ENCODE measurements at regions not wholly inside any gene's neighbourhood (a gene's known extent, or its start where the extent isn't known, plus 50 kb on each side); places are given as distances from the start of the nearest gene placed in this dataset.

- ChIA-PET POLR2A (no interaction called here), CTCF (ENCODE audit: low intra/inter-chr PET ratio) (no interaction called here)
- Histone ChIP-seq H2AFZ (ENCODE audit: low read depth, low read length) (no peak overlapping the region), H3K4me3 (no peak overlapping the region), H4K20me1 (replicated peaks; ENCODE audit: control insufficient read depth, insufficient read depth, low read length) (0 out of 2 replicates have a peak, but pooled peaks cover 7% of the 10 kb centered on the region), H3K4me2 (ENCODE audit: insufficient read depth, low read length) (no peak overlapping the region), H3K36me3 (ENCODE audit: control insufficient read depth, insufficient read depth, low read length) (no peaks in the 10 kb centered on the region), H3K27ac (ENCODE audit: extremely low read depth, low read depth, low read length) (no peak overlapping the region), H3K27me3 (ENCODE audit: control insufficient read depth in 2 of 2, insufficient read depth in 2 of 2, low read length in 2 of 2) (peaks cover 16 to 39% of the 10 kb centered on the region in 2 experiments; a peak in 4 of 5 replicates), H3K9me1 (ENCODE audit: control insufficient read depth, insufficient read depth, low read length) (no peaks in the 10 kb centered on the region), H3K9me3 (replicated peaks; ENCODE audit: control insufficient read depth, insufficient read depth, low read depth, low read length) (no peaks in the 10 kb centered on the region), H3K79me2 (ENCODE audit: control insufficient read depth, insufficient read depth, low read length) (no peaks in the 10 kb centered on the region), H3K9ac (ENCODE audit: insufficient read depth in 1 of 2, low read depth in 2 of 2, low read length in 2 of 2) (no peak overlapping the region; a peak in 1 of 4 replicates), H3K4me1 (replicated peaks in 1 of 2; ENCODE audit: control insufficient read depth in 2 of 2, insufficient read depth in 2 of 2, low read length in 2 of 2) (peaks cover 0 to 21% of the 10 kb centered on the region in 2 experiments; a peak in 2 of 5 replicates)
- intact Hi-C loops (cut with micrococcal nuclease) (no loop called here), in situ Hi-C loops (cut with MboI) (loop anchor here (5.0 kb wide), 1 partner anchor 429 kb away; no protein-coding TSS in a partner anchor)
- FAIRE-seq, result no peak
- no peak for DNase-seq (ENCODE audit: extremely low read depth in 1 of 4, low spot score in 3 of 4)
- TF ChIP-seq IRF2 (CRISPR knock-in tag; IDR thresholded peaks at IDR 0.05), result no peak
- TF ChIP-seq NEUROD1 (IDR thresholded peaks at IDR 0.05; ENCODE audit: borderline replicate concordance, low read depth, low read length, partially characterized antibody), result no peak
- no peak for TF ChIP-seq MTA3 (IDR thresholded peaks at IDR 0.05; ENCODE audit: borderline replicate concordance)
- TF ChIP-seq SLC30A9 (CRISPR knock-in tag; IDR thresholded peaks at IDR 0.05), result no peak
- BruUV-seq (replicated peaks), result no TSS peak
- WGBS (ENCODE audit: insufficient coverage, low coverage, missing lambda C conversion rate), result 2% methylated on average over 33 of the region's 36 CpGs
- ATAC-seq, result no peak
These were observed 149.0 kb upstream of the ZNF536 start for GRCh38 chr19:30222992-30223865.

Measured in K562 (cell line).